ENCODE measurements at regions not wholly inside any gene's neighbourhood (a gene's known extent, or its start where the extent isn't known, plus 50 kb on each side); places are given as distances from the start of the nearest gene placed in this dataset.

GRCh38 chr10:78390051-78390450 is 356.4 kb downstream of the RPS24 start:
- no peak for DNase-seq (ENCODE audit: insufficient read length, low spot score)
- FAIRE-seq: no peak
- no peak for TF ChIP-seq POLR2A (IDR thresholded peaks at IDR 0.05; ENCODE audit: low read depth, low read length)

GRCh38 chr10:78390817-78391216 is 357.2 kb downstream of the RPS24 start:
- FAIRE-seq (no peak), DNase-seq (ENCODE audit: insufficient read length, low spot score) (no peak)
- no peak for TF ChIP-seq POLR2A (IDR thresholded peaks at IDR 0.05; ENCODE audit: low read depth, low read length)

- TF ChIP-seq POLR2A (IDR thresholded peaks at IDR 0.05; ENCODE audit: low read depth, low read length): no peak
- FAIRE-seq: no peak
- no peak for DNase-seq (ENCODE audit: insufficient read length, low spot score)
Observed at GRCh38 chr10:78391585-78391984, 357.9 kb downstream of the RPS24 start.

- no peak for DNase-seq (ENCODE audit: insufficient read length, low spot score)
- no peak for TF ChIP-seq POLR2A (IDR thresholded peaks at IDR 0.05; ENCODE audit: low read depth, low read length)
- FAIRE-seq: no peak
Observed at GRCh38 chr10:78392197-78392596, 358.5 kb downstream of the RPS24 start.

GRCh38 chr10:78393094-78393493 is 359.4 kb downstream of the RPS24 start:
- FAIRE-seq (no peak), DNase-seq (ENCODE audit: insufficient read length, low spot score) (no peak)
- no peak for TF ChIP-seq POLR2A (IDR thresholded peaks at IDR 0.05; ENCODE audit: low read depth, low read length)

GRCh38 chr10:78394047-78394446 is 360.4 kb downstream of the RPS24 start:
- DNase-seq (ENCODE audit: insufficient read length, low spot score): no peak
- FAIRE-seq: no peak
- TF ChIP-seq POLR2A (IDR thresholded peaks at IDR 0.05; ENCODE audit: low read depth, low read length): no peak

- DNase-seq (ENCODE audit: insufficient read length, low spot score): no peak
- no peak for FAIRE-seq
- TF ChIP-seq POLR2A (IDR thresholded peaks at IDR 0.05; ENCODE audit: low read depth, low read length): no peak
Observed at GRCh38 chr10:78395162-78395561, 361.5 kb downstream of the RPS24 start.

- no peak for DNase-seq (ENCODE audit: insufficient read length, low spot score)
- FAIRE-seq: no peak
- no peak for TF ChIP-seq POLR2A (IDR thresholded peaks at IDR 0.05; ENCODE audit: low read depth, low read length)
Observed at GRCh38 chr10:78396754-78397153, 363.1 kb downstream of the RPS24 start.

- TF ChIP-seq POLR2A (IDR thresholded peaks at IDR 0.05; ENCODE audit: low read depth, low read length): no peak
- FAIRE-seq (no peak), DNase-seq (ENCODE audit: insufficient read length, low spot score) (no peak)
Observed at GRCh38 chr10:78397786-78398185, 364.1 kb downstream of the RPS24 start.

GRCh38 chr10:78398382-78398781 is 364.7 kb downstream of the RPS24 start:
- no peak for FAIRE-seq
- no peak for TF ChIP-seq POLR2A (IDR thresholded peaks at IDR 0.05; ENCODE audit: low read depth, low read length)

GRCh38 chr10:78401624-78402367 is 368.1 kb downstream of the RPS24 start:
- DNase-seq (ENCODE audit: insufficient read length, low spot score) (no peak), FAIRE-seq (no peak)
- TF ChIP-seq POLR2A (IDR thresholded peaks at IDR 0.05; ENCODE audit: low read depth, low read length): no peak

More at GRCh38 chr10:78398382-78398781, 364.7 kb downstream of the RPS24 start:
- DNase-seq (ENCODE audit: insufficient read length, low spot score): no peak

GRCh38 chr10:78402591-78402990 is 368.9 kb downstream of the RPS24 start:
- FAIRE-seq (no peak), DNase-seq (ENCODE audit: insufficient read length, low spot score) (no peak)
- no peak for TF ChIP-seq POLR2A (IDR thresholded peaks at IDR 0.05; ENCODE audit: low read depth, low read length)

- DNase-seq (ENCODE audit: insufficient read length, low spot score): no peak
- no peak for FAIRE-seq
- TF ChIP-seq POLR2A (IDR thresholded peaks at IDR 0.05; ENCODE audit: low read depth, low read length): no peak
Observed at GRCh38 chr10:78403781-78404180, 370.1 kb downstream of the RPS24 start.

- FAIRE-seq: no peak
- no peak for TF ChIP-seq POLR2A (IDR thresholded peaks at IDR 0.05; ENCODE audit: low read depth, low read length)
Observed at GRCh38 chr10:78404296-78404695, 370.6 kb downstream of the RPS24 start.

GRCh38 chr10:78405231-78405630 is 371.6 kb downstream of the RPS24 start:
- TF ChIP-seq POLR2A (IDR thresholded peaks at IDR 0.05; ENCODE audit: low read depth, low read length): no peak
- FAIRE-seq (no peak), DNase-seq (ENCODE audit: insufficient read length, low spot score) (no peak)

More at GRCh38 chr10:78404296-78404695, 370.6 kb downstream of the RPS24 start:
- DNase-seq (ENCODE audit: insufficient read length, low spot score): no peak

Measured in H54 (cell line).